ENCODE measurements at regions not wholly inside any gene's neighbourhood (a gene's known extent, or its start where the extent isn't known, plus 50 kb on each side); places are given as distances from the start of the nearest gene placed in this dataset.

DNA sequence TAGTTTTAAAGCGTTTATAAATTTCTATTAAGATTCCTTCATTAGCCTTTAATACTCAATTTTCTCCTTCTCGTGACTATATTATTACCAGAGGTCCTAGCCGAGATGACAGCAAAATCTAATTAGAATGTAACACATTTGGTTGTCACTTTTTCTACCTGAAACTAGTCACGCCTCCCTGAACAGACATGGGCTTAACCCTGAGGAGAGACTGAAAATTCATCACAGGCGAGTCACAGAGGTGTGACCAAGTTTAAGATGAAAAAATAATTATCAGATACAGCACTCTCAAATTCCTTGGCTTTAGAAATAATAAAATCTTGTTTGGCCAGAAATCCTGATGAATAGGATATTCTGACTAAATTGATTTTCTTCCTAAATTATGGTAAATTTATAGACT lies 834.4 kb upstream of the SLC39A10 start:
- Histone ChIP-seq H3K27ac (ENCODE audit: insufficient read depth, low read depth, low read length) (no peak overlapping the region), H3K79me2 (ENCODE audit: control insufficient read depth, insufficient read depth, low read length) (no peaks in the 10 kb centered on the region), H3K4me1 (ENCODE audit: control insufficient read depth, extremely low read depth, insufficient read depth, low read length) (no peaks in the 10 kb centered on the region), H4K20me1 (replicated peaks; ENCODE audit: control insufficient read depth, extremely low read depth, insufficient read depth, low read length) (no peaks in the 10 kb centered on the region), H3K4me3 (replicated peaks in 1 of 3; ENCODE audit: insufficient read depth in 1 of 3, low read depth in 1 of 3, low read length in 3 of 3) (no peak overlapping the region), H3K27me3 (ENCODE audit: control insufficient read depth in 2 of 2, insufficient read depth in 2 of 2, low read length in 2 of 2) (no peaks in the 10 kb centered on the region), H3K36me3 (ENCODE audit: control insufficient read depth in 2 of 2, extremely low read depth in 1 of 2, insufficient read depth in 2 of 2, low read length in 2 of 2) (no peaks in the 10 kb centered on the region), H3K4me2 (ENCODE audit: insufficient read depth, low read length) (no peak overlapping the region), H3K9me1 (replicated peaks; ENCODE audit: control insufficient read depth, extremely low read depth, insufficient read depth, low read length) (no peaks in the 10 kb centered on the region), H3K9ac (replicated peaks; ENCODE audit: extremely low read depth, insufficient read depth, low read length) (no peak overlapping the region), H2AFZ (ENCODE audit: low read depth, low read length) (no peak overlapping the region), H3K9me3 (replicated peaks; ENCODE audit: control insufficient read depth, insufficient read depth, low read length) (no peaks in the 10 kb centered on the region)
- BruUV-seq (replicated peaks) = no TSS peak
- FAIRE-seq = no peak
- ChIA-PET POLR2A (no interaction called here), CTCF (interaction anchor here (0.6 to 1.6 kb wide), 3 partner anchors 9 to 1128 kb away, joined by 3 to 4 read pairs (median 3); no protein-coding TSS in a partner anchor)
- no peak for DNase-seq (ENCODE audit: low read depth, low spot score)
- dilution Hi-C loops (cut with MboI; ENCODE audit: extremely low pct_ligation_motif_present, low sequenced_read_pairs) = no loop called here
- TF ChIP-seq, protein P1, sequence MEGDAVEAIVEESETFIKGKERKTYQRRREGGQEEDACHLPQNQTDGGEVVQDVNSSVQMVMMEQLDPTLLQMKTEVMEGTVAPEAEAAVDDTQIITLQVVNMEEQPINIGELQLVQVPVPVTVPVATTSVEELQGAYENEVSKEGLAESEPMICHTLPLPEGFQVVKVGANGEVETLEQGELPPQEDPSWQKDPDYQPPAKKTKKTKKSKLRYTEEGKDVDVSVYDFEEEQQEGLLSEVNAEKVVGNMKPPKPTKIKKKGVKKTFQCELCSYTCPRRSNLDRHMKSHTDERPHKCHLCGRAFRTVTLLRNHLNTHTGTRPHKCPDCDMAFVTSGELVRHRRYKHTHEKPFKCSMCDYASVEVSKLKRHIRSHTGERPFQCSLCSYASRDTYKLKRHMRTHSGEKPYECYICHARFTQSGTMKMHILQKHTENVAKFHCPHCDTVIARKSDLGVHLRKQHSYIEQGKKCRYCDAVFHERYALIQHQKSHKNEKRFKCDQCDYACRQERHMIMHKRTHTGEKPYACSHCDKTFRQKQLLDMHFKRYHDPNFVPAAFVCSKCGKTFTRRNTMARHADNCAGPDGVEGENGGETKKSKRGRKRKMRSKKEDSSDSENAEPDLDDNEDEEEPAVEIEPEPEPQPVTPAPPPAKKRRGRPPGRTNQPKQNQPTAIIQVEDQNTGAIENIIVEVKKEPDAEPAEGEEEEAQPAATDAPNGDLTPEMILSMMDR (IDR thresholded peaks at IDR 0.05; ENCODE audit: extremely low read depth in 1 of 2, insufficient read depth in 1 of 2, low read depth in 1 of 2, low read length in 2 of 2) = no peak
- TF ChIP-seq POLR2A (IDR thresholded peaks at IDR 0.05; ENCODE audit: low read depth, low read length) = no peak
- TF ChIP-seq EZH2 (IDR thresholded peaks at IDR 0.05; ENCODE audit: borderline replicate concordance, low read depth, low read length, severe bottlenecking) = no peak
- no peak for TF ChIP-seq FOS (IDR thresholded peaks at IDR 0.05; ENCODE audit: borderline replicate concordance, insufficient read depth, low read length)
- no peak for TF ChIP-seq JUN (IDR thresholded peaks at IDR 0.05; ENCODE audit: borderline replicate concordance, insufficient read depth, insufficient read length, low read depth)
- no peak for TF ChIP-seq MYC (IDR thresholded peaks at IDR 0.05; ENCODE audit: low read depth, low read length)
- no peak for TF ChIP-seq POLR2AphosphoS5 (IDR thresholded peaks at IDR 0.05; ENCODE audit: insufficient read depth, low read depth, low read length)
- TF ChIP-seq, protein P2, sequence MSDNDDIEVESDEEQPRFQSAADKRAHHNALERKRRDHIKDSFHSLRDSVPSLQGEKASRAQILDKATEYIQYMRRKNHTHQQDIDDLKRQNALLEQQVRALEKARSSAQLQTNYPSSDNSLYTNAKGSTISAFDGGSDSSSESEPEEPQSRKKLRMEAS (IDR thresholded peaks at IDR 0.05; ENCODE audit: insufficient read depth, insufficient read length) = no peak
- TF ChIP-seq GATA2 (IDR thresholded peaks at IDR 0.05; ENCODE audit: insufficient read depth, insufficient read length, low read depth, low read length) = no peak
- intact Hi-C loops (cut with micrococcal nuclease) = no loop called here

All from endothelial cell of umbilical vein (primary cell).